B cell (primary cell): ENCODE measurements at regions not wholly inside any gene's neighbourhood (a gene's known extent, or its start where the extent isn't known, plus 50 kb on each side); places are given as distances from the start of the nearest gene placed in this dataset.

Source experiments
- CTCF ChIP-seq: fragments of 200-600 bp; IDR thresholded peaks from one replicate; pipeline ENCODE4 v1.8.0; 2022; ENCODE audit warnings: antibody characterized with exemption, mild to moderate bottlenecking
- EZH2 ChIP-seq: IDR thresholded peaks from 2 replicates; pipeline ENCODE4 v1.6.1; 2012; ENCODE audit warnings: borderline replicate concordance, low read depth, mild to moderate bottlenecking, moderate library complexity, low read length; ENCODE audit not compliant: insufficient read depth, poor library complexity, severe bottlenecking

GRCh38 chr13:63364159-63364558, 1948.5 kb upstream of the PCDH20 start:
- TF ChIP-seq CTCF, result no peak
- no peak for TF ChIP-seq EZH2
